SKM-1 (cell line): ENCODE measurements at regions not wholly inside any gene's neighbourhood (a gene's known extent, or its start where the extent isn't known, plus 50 kb on each side); places are given as distances from the start of the nearest gene placed in this dataset.

Source experiments
- DNase-seq: peaks from one replicate; lab custom pipeline; 2025; ENCODE audit not compliant: unreplicated experiment; lab: John Stamatoyannopoulos, UW

- DNase-seq = no peak
Measured at GRCh38 chr2:117701365-117701764, 113.1 kb upstream of the DDX18 start.

- no peak for DNase-seq
Measured at GRCh38 chr2:117702098-117702497, 112.4 kb upstream of the DDX18 start.

GRCh38 chr2:117703858-117704257, 110.6 kb upstream of the DDX18 start:
- DNase-seq = no peak

- no peak for DNase-seq
Measured at GRCh38 chr2:117704818-117705217, 109.7 kb upstream of the DDX18 start.

- DNase-seq = no peak
Measured at GRCh38 chr2:117707874-117708273, 106.6 kb upstream of the DDX18 start.

- no peak for DNase-seq
Measured at GRCh38 chr2:117712684-117713083, 101.8 kb upstream of the DDX18 start.

- no peak for DNase-seq
Measured at GRCh38 chr2:117714110-117714509, 100.4 kb upstream of the DDX18 start.

- DNase-seq = no peak
Measured at GRCh38 chr2:117714745-117715417, 99.6 kb upstream of the DDX18 start.

GRCh38 chr2:117716505-117716904, 98.0 kb upstream of the DDX18 start:
- DNase-seq = no peak

GRCh38 chr2:117717072-117717471, 97.4 kb upstream of the DDX18 start:
- no peak for DNase-seq

- DNase-seq = no peak
Measured at GRCh38 chr2:117718048-117718447, 96.4 kb upstream of the DDX18 start.

- no peak for DNase-seq
Measured at GRCh38 chr2:117720765-117721164, 93.7 kb upstream of the DDX18 start.

- no peak for DNase-seq
Measured at GRCh38 chr2:117723483-117723882, 91.0 kb upstream of the DDX18 start.

- no peak for DNase-seq
Measured at GRCh38 chr2:117723888-117724434, 90.5 kb upstream of the DDX18 start.

- DNase-seq = no peak
Measured at GRCh38 chr2:117726747-117727146, 87.7 kb upstream of the DDX18 start.

GRCh38 chr2:117737846-117738245, 76.6 kb upstream of the DDX18 start:
- DNase-seq = no peak

- no peak for DNase-seq
Measured at GRCh38 chr2:117738991-117739839, 75.3 kb upstream of the DDX18 start.

GRCh38 chr2:117745537-117745936, 69.0 kb upstream of the DDX18 start:
- no peak for DNase-seq

- no peak for DNase-seq
Measured at GRCh38 chr2:117755768-117756167, 58.7 kb upstream of the DDX18 start.

GRCh38 chr2:117760916-117761315, 53.6 kb upstream of the DDX18 start:
- no peak for DNase-seq

- no peak for DNase-seq
Measured at GRCh38 chr2:117762454-117762853, 52.0 kb upstream of the DDX18 start.

GRCh38 chr2:117763804-117764203, 50.7 kb upstream of the DDX18 start:
- no peak for DNase-seq
